ENCODE measurements at regions not wholly inside any gene's neighbourhood (a gene's known extent, or its start where the extent isn't known, plus 50 kb on each side); places are given as distances from the start of the nearest gene placed in this dataset.

GRCh38 chr6:16078064-16078463, 50.8 kb upstream of the MYLIP start:
- no peak for ATAC-seq

GRCh38 chr6:16069671-16070070, 59.2 kb upstream of the MYLIP start:
- ATAC-seq: no peak

- ATAC-seq: no peak
Observed at GRCh38 chr6:16069222-16069621, 59.7 kb upstream of the MYLIP start.

GRCh38 chr6:16067568-16067967, 61.3 kb upstream of the MYLIP start:
- ATAC-seq: no peak

GRCh38 chr6:16064671-16065072, 64.2 kb upstream of the MYLIP start:
- no peak for ATAC-seq

- no peak for ATAC-seq
Observed at GRCh38 chr6:16063580-16063979, 65.3 kb upstream of the MYLIP start.

- no peak for ATAC-seq
Observed at GRCh38 chr6:16061818-16062217, 67.1 kb upstream of the MYLIP start.

GRCh38 chr6:16060039-16060438, 68.8 kb upstream of the MYLIP start:
- ATAC-seq: no peak

GRCh38 chr6:16059496-16059895, 69.4 kb upstream of the MYLIP start:
- ATAC-seq: no peak

GRCh38 chr6:16058929-16059345, 69.9 kb upstream of the MYLIP start:
- no peak for ATAC-seq

- ATAC-seq: no peak
Observed at GRCh38 chr6:16058201-16058928, 70.5 kb upstream of the MYLIP start.

GRCh38 chr6:16057446-16057845, 71.4 kb upstream of the MYLIP start:
- ATAC-seq: no peak

GRCh38 chr6:16056263-16056870, 72.5 kb upstream of the MYLIP start:
- ATAC-seq: no peak

GRCh38 chr6:16055852-16056251, 73.0 kb upstream of the MYLIP start:
- no peak for ATAC-seq

GRCh38 chr6:16049168-16049567, 79.7 kb upstream of the MYLIP start:
- no peak for ATAC-seq

- no peak for ATAC-seq
Observed at GRCh38 chr6:16048221-16048620, 80.7 kb upstream of the MYLIP start.

GRCh38 chr6:16047435-16047990, 81.4 kb upstream of the MYLIP start:
- ATAC-seq: no peak

GRCh38 chr6:16045238-16045637, 83.6 kb upstream of the MYLIP start:
- no peak for ATAC-seq

GRCh38 chr6:16044211-16044643, 84.7 kb upstream of the MYLIP start:
- ATAC-seq: no peak

- ATAC-seq: no peak
Observed at GRCh38 chr6:16043171-16044135, 85.4 kb upstream of the MYLIP start.

- ATAC-seq: no peak
Observed at GRCh38 chr6:16042751-16043150, 86.1 kb upstream of the MYLIP start.

GRCh38 chr6:16041327-16041726, 87.6 kb upstream of the MYLIP start:
- no peak for ATAC-seq

- no peak for ATAC-seq
Observed at GRCh38 chr6:16040628-16040974, 88.3 kb upstream of the MYLIP start.
